GM21529 (cell line): ENCODE measurements at regions not wholly inside any gene's neighbourhood (a gene's known extent, or its start where the extent isn't known, plus 50 kb on each side); places are given as distances from the start of the nearest gene placed in this dataset.

ENCODE experiments used
- ATAC-seq: cut with Tn5 transposase; IDR thresholded peaks from one replicate; pipeline ENCODE4 v1.9.1; 2021; ENCODE audit not compliant: unreplicated experiment

DNA sequence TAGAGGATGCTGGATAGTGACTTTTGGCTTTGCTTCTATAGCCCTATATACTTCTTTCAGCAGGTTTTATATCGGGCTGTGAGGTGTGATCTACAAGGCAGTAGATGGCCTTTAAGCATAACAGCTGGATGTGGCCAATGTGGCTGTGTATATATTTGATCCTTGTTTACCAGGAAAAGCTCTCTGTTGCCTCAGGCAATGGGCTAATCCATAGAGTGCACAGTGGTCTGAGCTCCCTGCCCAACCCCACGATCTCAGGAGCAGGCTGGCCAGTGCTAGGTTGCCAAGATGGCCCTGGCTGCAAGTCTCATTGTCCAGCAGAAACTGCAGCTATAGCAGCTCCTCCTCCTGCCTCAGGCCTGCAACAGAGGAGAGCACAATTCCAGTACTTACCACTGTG lies 72.3 kb upstream of the SPHKAP start:
- no peak for ATAC-seq

DNA sequence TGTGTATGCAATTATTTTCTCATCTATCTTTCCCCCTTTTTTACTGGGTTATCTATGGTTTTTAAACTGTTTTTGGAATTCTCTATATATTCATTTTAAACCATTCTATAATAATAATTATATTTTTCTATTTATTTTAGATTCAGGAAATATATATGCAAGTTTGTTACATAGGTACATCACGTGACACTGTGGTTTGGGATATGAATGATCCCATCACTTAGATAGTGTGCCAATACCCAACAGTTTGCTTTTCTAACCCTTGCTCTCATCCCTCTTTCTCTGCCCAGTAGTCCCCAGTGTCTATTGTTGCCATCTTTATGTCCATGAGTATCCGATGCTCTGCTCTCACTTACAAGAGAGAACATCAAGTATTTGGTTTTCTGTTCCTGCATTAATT lies 65.8 kb upstream of the SPHKAP start:
- no peak for ATAC-seq

DNA sequence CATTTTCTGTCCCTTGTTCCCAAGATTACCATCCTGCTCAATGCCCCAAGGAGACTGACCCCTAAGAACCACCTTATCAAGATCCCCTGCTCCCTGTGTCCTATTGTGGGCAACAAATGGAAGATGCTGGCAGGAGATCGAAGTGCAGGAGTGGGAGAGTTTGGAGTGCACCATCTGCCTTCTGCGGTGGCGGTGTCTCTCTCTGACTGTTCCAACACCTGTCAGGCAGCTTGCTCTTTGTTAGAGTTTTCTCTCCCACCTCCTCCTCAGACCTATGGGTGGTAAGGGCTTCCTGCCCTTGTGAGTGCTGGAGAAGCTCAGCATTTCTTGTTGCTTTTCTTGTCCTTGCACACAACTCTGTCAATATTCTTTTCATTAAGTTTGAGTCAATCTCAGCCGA lies 64.1 kb upstream of the SPHKAP start:
- no peak for ATAC-seq

DNA sequence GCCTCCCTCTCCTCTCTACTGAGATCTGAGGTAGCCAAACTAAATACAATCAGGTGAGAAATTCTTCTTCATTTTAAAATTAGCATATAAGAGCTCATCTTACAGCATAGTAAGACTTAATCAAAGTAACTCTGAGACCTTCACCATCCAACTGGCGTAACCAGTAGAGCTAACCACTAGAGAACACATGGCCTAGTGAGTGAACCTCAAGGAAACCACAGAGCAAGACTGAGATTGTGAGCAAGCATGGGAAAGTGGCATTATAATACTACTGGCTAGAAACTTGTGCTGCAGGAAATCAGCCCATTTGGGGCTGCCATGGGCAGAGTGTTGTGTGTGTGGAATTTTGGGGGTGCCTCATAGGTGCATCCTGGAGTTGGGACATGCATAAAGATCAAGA lies 61.1 kb upstream of the SPHKAP start:
- no peak for ATAC-seq

DNA sequence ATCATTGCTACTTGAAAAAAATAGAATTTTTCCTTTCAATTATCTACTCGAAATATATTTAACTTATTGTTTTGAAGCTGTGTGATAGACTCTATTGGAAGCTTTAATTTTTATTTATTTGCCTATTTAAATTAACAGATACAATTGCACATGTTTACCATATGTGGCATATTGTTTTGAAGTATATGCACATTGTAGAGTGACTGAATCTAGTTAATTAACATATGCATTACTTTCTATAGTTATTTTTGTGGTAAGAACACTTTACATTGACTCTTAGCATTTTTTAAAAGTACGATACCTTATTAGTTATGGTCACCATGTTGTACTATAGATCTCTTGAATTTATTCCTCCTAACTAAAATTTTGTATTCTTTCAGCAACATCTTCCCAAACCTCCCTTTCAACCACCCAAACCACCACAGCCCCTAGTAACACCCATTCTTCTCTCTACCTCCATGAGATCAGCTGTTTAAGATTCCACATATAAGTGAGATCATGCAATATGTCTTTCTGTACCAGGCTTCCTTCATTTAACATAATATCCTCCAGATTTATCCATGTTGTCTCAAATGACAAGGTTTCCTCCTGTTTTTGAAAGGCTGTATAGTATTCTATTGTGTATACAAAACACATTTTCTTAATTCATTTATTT lies 58.5 kb upstream of the SPHKAP start:
- ATAC-seq: no peak

DNA sequence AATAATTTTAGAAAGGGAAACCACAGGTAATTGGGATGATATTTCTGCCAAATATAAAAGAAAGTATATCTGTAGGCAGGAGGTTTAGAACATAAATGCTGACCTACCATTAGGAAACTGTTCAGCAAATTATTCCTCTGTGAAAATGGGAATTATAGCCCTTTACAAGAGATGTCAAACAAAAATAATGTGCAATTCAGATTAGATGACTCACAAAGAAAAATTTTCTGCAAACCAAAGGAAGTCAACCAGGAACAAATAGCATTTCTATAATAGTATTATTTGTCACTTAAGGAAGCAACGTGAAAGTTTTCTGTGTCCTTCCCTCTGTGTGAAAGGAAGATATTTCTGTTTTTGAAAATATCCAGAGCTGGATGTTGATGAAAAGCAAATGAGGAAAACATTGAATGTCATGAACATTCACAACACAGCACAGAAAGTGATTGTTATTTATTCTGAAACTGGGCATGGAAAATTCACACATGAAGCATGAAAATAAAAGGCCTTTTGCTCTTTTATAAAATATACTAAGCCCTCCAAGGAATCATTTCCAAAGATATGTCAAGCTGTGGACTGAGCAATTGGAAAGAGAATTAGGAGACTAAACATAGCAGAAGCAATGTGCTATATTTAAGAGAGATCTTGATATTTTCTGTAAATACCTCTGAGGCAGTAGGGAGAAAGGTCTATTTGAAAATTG lies 57.9 kb upstream of the SPHKAP start:
- ATAC-seq: no peak
